Naive B cell (primary cell): ENCODE measurements at regions not wholly inside any gene's neighbourhood (a gene's known extent, or its start where the extent isn't known, plus 50 kb on each side); places are given as distances from the start of the nearest gene placed in this dataset.

ENCODE experiments used
- ATAC-seq, 2 donors: fragments of 150-1000 bp; cut with Tn5 transposase; 2 replicates each; pipeline ENCODE4 v1.10.0; 2021; ENCODE audit warnings: low read depth in 2 of 2, mild to moderate bottlenecking in 2 of 2, moderate library complexity in 2 of 2
- DNase-seq: peaks from one replicate; pipeline ENCODE4 v3.0.0; 2022
- H3K27ac Mint-ChIP-seq, 6 donors: one replicate each; pipeline ENCODE4 v1.8.0; 2020 to 2022; ENCODE audit warnings: mild to moderate bottlenecking in 6 of 6, mixed read lengths in 6 of 6, moderate library complexity in 5 of 6, inconsistent platforms in 2 of 6
- H3K27me3 Mint-ChIP-seq, 3 donors: one replicate each; pipeline ENCODE4 v1.8.0; 2021 to 2022; ENCODE audit warnings: mixed read lengths in 3 of 3, mild to moderate bottlenecking in 1 of 3
- H3K36me3 Mint-ChIP-seq, 2 donors: one replicate each; pipeline ENCODE4 v1.8.0; 2020 to 2022; ENCODE audit warnings: mixed read lengths in 2 of 2, inconsistent platforms in 1 of 2, mild to moderate bottlenecking in 1 of 2
- H3K4me1 Mint-ChIP-seq, 3 donors: one replicate each; pipeline ENCODE4 v1.8.0; 2020 to 2022; ENCODE audit warnings: mixed read lengths in 3 of 3, inconsistent platforms in 1 of 3, mild to moderate bottlenecking in 1 of 3, moderate library complexity in 1 of 3
- H3K4me3 Mint-ChIP-seq, 8 donors: one replicate each; pipeline ENCODE4 v1.8.0; 2020 to 2022; ENCODE audit warnings: mild to moderate bottlenecking in 8 of 8, mixed read lengths in 8 of 8, moderate library complexity in 8 of 8, inconsistent platforms in 2 of 8
- H3K9me3 Mint-ChIP-seq, 7 donors: one replicate each; pipeline ENCODE4 v1.8.0; 2020 to 2022; ENCODE audit warnings: mixed read lengths in 7 of 7, mild to moderate bottlenecking in 5 of 7, inconsistent platforms in 2 of 7, moderate library complexity in 1 of 7

- Mint-ChIP-seq H3K36me3 (peaks cover 0 to 3% of the 10 kb centered on the region in 2 donors), H3K27ac (peak overlapping the region in 1 of 6 donors; percentile 12), H3K27me3 (peaks cover 13 to 21% (median 15%) of the 10 kb centered on the region in 3 donors), H3K4me3 (no peak overlapping the region), H3K4me1 (no peaks in the 10 kb centered on the region), H3K9me3 (peaks cover 0 to 8% (median 0%) of the 10 kb centered on the region in 7 donors)
- DNase-seq (no peak), ATAC-seq (no peak)
These were observed 91.1 kb upstream of the CACHD1 start for GRCh38 chr1:64378826-64379225.

- Mint-ChIP-seq H3K9me3 (peaks cover 0 to 10% (median 4%) of the 10 kb centered on the region in 7 donors), H3K27ac (no peak overlapping the region), H3K27me3 (peaks cover 0 to 5% (median 4%) of the 10 kb centered on the region in 3 donors), H3K4me1 (no peaks in the 10 kb centered on the region), H3K36me3 (no peaks in the 10 kb centered on the region), H3K4me3 (no peak overlapping the region)
- DNase-seq (no peak), ATAC-seq (no peak)
These were observed 82.3 kb upstream of the CACHD1 start for GRCh38 chr1:64387389-64388285.

- H3K4me3 Mint-ChIP-seq = no peak overlapping the region
- H3K36me3 Mint-ChIP-seq = no peaks in the 10 kb centered on the region
- DNase-seq = no peak
- H3K27ac Mint-ChIP-seq = no peak overlapping the region
- no peak for ATAC-seq
- H3K4me1 Mint-ChIP-seq = no peaks in the 10 kb centered on the region
- peaks cover 0 to 10% (median 4%) of the 10 kb centered on the region in 7 donors for H3K9me3 Mint-ChIP-seq
- peaks cover under 1 to 5% (median 4%) of the 10 kb centered on the region in 3 donors for H3K27me3 Mint-ChIP-seq
These were observed 81.6 kb upstream of the CACHD1 start for GRCh38 chr1:64388336-64388735.

- Mint-ChIP-seq H3K4me1 (no peaks in the 10 kb centered on the region), H3K9me3 (peaks cover 0 to 10% (median 3%) of the 10 kb centered on the region in 7 donors)
These were observed 77.8 kb upstream of the CACHD1 start for GRCh38 chr1:64392109-64392508.

GRCh38 chr1:64393790-64394189, 76.1 kb upstream of the CACHD1 start:
- no peak for ATAC-seq
- peaks cover 10 to 20% (median 13%) of the 10 kb centered on the region in 3 donors for H3K27me3 Mint-ChIP-seq

More at GRCh38 chr1:64392109-64392508, 77.8 kb upstream of the CACHD1 start:
- DNase-seq = no peak
- H3K27me3 Mint-ChIP-seq = peaks cover 10 to 20% (median 13%) of the 10 kb centered on the region in 3 donors
- ATAC-seq = no peak
- no peak overlapping the region for H3K4me3 Mint-ChIP-seq
- no peak overlapping the region for H3K27ac Mint-ChIP-seq
- no peaks in the 10 kb centered on the region for H3K36me3 Mint-ChIP-seq

GRCh38 chr1:64396817-64397216, 73.1 kb upstream of the CACHD1 start:
- Mint-ChIP-seq H3K36me3 (no peaks in the 10 kb centered on the region), H3K4me1 (no peaks in the 10 kb centered on the region), H3K4me3 (no peak overlapping the region), H3K9me3 (no peaks in the 10 kb centered on the region), H3K27me3 (peaks cover 7 to 33% (median 7%) of the 10 kb centered on the region in 3 donors), H3K27ac (no peak overlapping the region)
- no peak for ATAC-seq
- no peak for DNase-seq

More at GRCh38 chr1:64393790-64394189, 76.1 kb upstream of the CACHD1 start:
- H3K27ac Mint-ChIP-seq = no peak overlapping the region
- H3K9me3 Mint-ChIP-seq = peaks cover 0 to 10% (median 3%) of the 10 kb centered on the region in 7 donors
- no peak for DNase-seq
- H3K4me3 Mint-ChIP-seq = no peak overlapping the region
- no peaks in the 10 kb centered on the region for H3K36me3 Mint-ChIP-seq
- no peaks in the 10 kb centered on the region for H3K4me1 Mint-ChIP-seq

GRCh38 chr1:64397541-64397940, 72.4 kb upstream of the CACHD1 start:
- no peaks in the 10 kb centered on the region for H3K36me3 Mint-ChIP-seq
- H3K4me3 Mint-ChIP-seq = no peak overlapping the region
- peaks cover 7 to 40% (median 7%) of the 10 kb centered on the region in 3 donors for H3K27me3 Mint-ChIP-seq
- ATAC-seq (no peak), DNase-seq (no peak)
- H3K4me1 Mint-ChIP-seq = no peaks in the 10 kb centered on the region
- H3K27ac Mint-ChIP-seq = no peak overlapping the region
- H3K9me3 Mint-ChIP-seq = no peaks in the 10 kb centered on the region

GRCh38 chr1:64398936-64399335, 71.0 kb upstream of the CACHD1 start:
- Mint-ChIP-seq H3K9me3 (no peaks in the 10 kb centered on the region), H3K4me1 (no peaks in the 10 kb centered on the region), H3K36me3 (no peaks in the 10 kb centered on the region), H3K27me3 (peaks cover 2 to 33% (median 2%) of the 10 kb centered on the region in 3 donors), H3K4me3 (no peak overlapping the region), H3K27ac (no peak overlapping the region)
- DNase-seq (no peak), ATAC-seq (no peak)

GRCh38 chr1:64401285-64401684, 68.6 kb upstream of the CACHD1 start:
- peaks cover 0 to 2% (median 0%) of the 10 kb centered on the region in 7 donors for H3K9me3 Mint-ChIP-seq

GRCh38 chr1:64403331-64403730, 66.6 kb upstream of the CACHD1 start:
- no peak for DNase-seq
- ATAC-seq = no peak
- Mint-ChIP-seq H3K27me3 (peaks cover 3 to 26% (median 8%) of the 10 kb centered on the region in 3 donors), H3K36me3 (no peaks in the 10 kb centered on the region), H3K27ac (no peak overlapping the region), H3K4me3 (no peak overlapping the region), H3K4me1 (no peaks in the 10 kb centered on the region), H3K9me3 (peaks cover 0 to 2% (median 0%) of the 10 kb centered on the region in 7 donors)

More at GRCh38 chr1:64401285-64401684, 68.6 kb upstream of the CACHD1 start:
- Mint-ChIP-seq H3K36me3 (no peaks in the 10 kb centered on the region), H3K4me3 (no peak overlapping the region), H3K27ac (no peak overlapping the region), H3K4me1 (no peaks in the 10 kb centered on the region), H3K27me3 (peaks cover 3 to 21% (median 4%) of the 10 kb centered on the region in 3 donors)
- no peak for DNase-seq
- no peak for ATAC-seq

- H3K27ac Mint-ChIP-seq = no peak overlapping the region
- no peaks in the 10 kb centered on the region for H3K36me3 Mint-ChIP-seq
- ATAC-seq (no peak), DNase-seq (no peak)
- no peaks in the 10 kb centered on the region for H3K4me1 Mint-ChIP-seq
- no peak overlapping the region for H3K4me3 Mint-ChIP-seq
- peaks cover 0 to 2% (median 0%) of the 10 kb centered on the region in 7 donors for H3K9me3 Mint-ChIP-seq
- H3K27me3 Mint-ChIP-seq = peaks cover 3 to 26% (median 8%) of the 10 kb centered on the region in 3 donors
These were observed 65.7 kb upstream of the CACHD1 start for GRCh38 chr1:64404202-64404601.

GRCh38 chr1:64405833-64406232, 64.1 kb upstream of the CACHD1 start:
- Mint-ChIP-seq H3K9me3 (peaks cover 0 to 2% (median 0%) of the 10 kb centered on the region in 7 donors), H3K27me3 (peaks cover 3 to 18% (median 8%) of the 10 kb centered on the region in 3 donors), H3K4me1 (no peaks in the 10 kb centered on the region), H3K4me3 (no peak overlapping the region), H3K36me3 (no peaks in the 10 kb centered on the region), H3K27ac (no peak overlapping the region)
- ATAC-seq (no peak), DNase-seq (no peak)

- Mint-ChIP-seq H3K4me1 (no peaks in the 10 kb centered on the region), H3K27me3 (peaks cover 0 to 8% (median 6%) of the 10 kb centered on the region in 3 donors), H3K36me3 (no peaks in the 10 kb centered on the region), H3K27ac (no peak overlapping the region), H3K9me3 (peaks cover 0 to 1% (median 0%) of the 10 kb centered on the region in 7 donors), H3K4me3 (no peak overlapping the region)
- no peak for ATAC-seq
- no peak for DNase-seq
These were observed 59.7 kb upstream of the CACHD1 start for GRCh38 chr1:64410217-64410616.
